IMR-90 (cell line): ENCODE measurements at regions not wholly inside any gene's neighbourhood (a gene's known extent, or its start where the extent isn't known, plus 50 kb on each side); places are given as distances from the start of the nearest gene placed in this dataset.

Experiments
- ATAC-seq: fragments of 200-7000 bp; cut with Tn5 transposase; 2 replicates; pipeline ENCODE4 v1.9.1; 2020; ENCODE audit warnings: low read depth, mild to moderate bottlenecking, moderate library complexity
- BruUV-seq: library from RNA; stranded (reverse); fragments of 400-500 nt; replicated peaks from 2 replicates; lab custom pipeline; 2021; lab: Mats Ljungman, UMichigan
- CTCF ChIA-PET: fragments of 300-600 bp; formaldehyde crosslinking; extraction: SDS; loops from one replicate; lab custom pipeline; 2021; ENCODE audit warnings: antibody characterized with exemption; lab: Yijun Ruan, JAX
- POLR2A ChIA-PET: fragments of 300-600 bp; sonication (Branson Sonifier 250); formaldehyde crosslinking; loops from one replicate; lab custom pipeline; 2022; ENCODE audit warnings: antibody characterized with exemption; ENCODE audit not compliant: unreplicated experiment; lab: Charles Lee
- DNase-seq: peaks from one replicate; pipeline ENCODE4 v3.0.0; 2013
- H2AFZ ChIP-seq: replicated peaks from 2 replicates; pipeline ENCODE3; 2013; ENCODE audit warnings: low read length, mild to moderate bottlenecking; ENCODE audit not compliant: poor library complexity
- H2AK5ac ChIP-seq: 2 replicates; pipeline ENCODE4 v1.6.1; 2013; ENCODE audit warnings: low read depth, low read length, inconsistent platforms
- H2AK9ac ChIP-seq: replicated peaks from 2 replicates; pipeline ENCODE3; 2013; ENCODE audit warnings: mild to moderate bottlenecking, low read depth, low read length, moderate library complexity; ENCODE audit not compliant: poor library complexity
- H2BK120ac ChIP-seq: 2 replicates; pipeline ENCODE4 v1.6.1; 2013; ENCODE audit warnings: low read depth, low read length, inconsistent platforms
- H2BK15ac ChIP-seq: 3 replicates; pipeline ENCODE4 v1.6.1; 2013; ENCODE audit warnings: low read depth, low read length, inconsistent platforms
- H2BK20ac ChIP-seq: 2 replicates; pipeline ENCODE4 v1.6.1; 2013; ENCODE audit warnings: low read depth, mild to moderate bottlenecking, inconsistent platforms, low read length, moderate library complexity
- H2BK5ac ChIP-seq: 2 replicates; pipeline ENCODE4 v1.6.1; 2013; ENCODE audit warnings: mild to moderate bottlenecking, low read depth, low read length, inconsistent platforms; ENCODE audit not compliant: poor library complexity, severe bottlenecking
- H3K14ac ChIP-seq: replicated peaks from 2 replicates; pipeline ENCODE4 v1.6.1; 2013; ENCODE audit warnings: low read depth, low read length, inconsistent platforms
- H3K18ac ChIP-seq: 2 replicates; pipeline ENCODE4 v1.6.1; 2013; ENCODE audit warnings: low read depth, low read length, control low read depth
- H3K23ac ChIP-seq: 2 replicates; pipeline ENCODE4 v1.6.1; 2013; ENCODE audit warnings: low read depth, low read length, inconsistent platforms
- H3K27ac ChIP-seq: 2 replicates; pipeline ENCODE4 v1.5.1; 2013; ENCODE audit warnings: mild to moderate bottlenecking, control low read depth, low read length; ENCODE audit not compliant: insufficient read depth
- H3K27me3 ChIP-seq: 2 replicates; pipeline ENCODE4 v1.6.1; 2013; ENCODE audit warnings: low read length; ENCODE audit not compliant: control insufficient read depth, insufficient read depth
- H3K36me3 ChIP-seq: 2 replicates; pipeline ENCODE4 v1.6.1; 2013; ENCODE audit warnings: low read length, mixed read lengths; ENCODE audit not compliant: control insufficient read depth, insufficient read depth
- H3K4ac ChIP-seq: 2 replicates; pipeline ENCODE4 v1.6.1; 2013; ENCODE audit warnings: low read depth, low read length, inconsistent platforms
- H3K4me1 ChIP-seq: 2 replicates; pipeline ENCODE4 v1.6.1; 2013; ENCODE audit warnings: low read length, mixed read lengths; ENCODE audit not compliant: control insufficient read depth, insufficient read depth
- H3K4me2 ChIP-seq: 2 replicates; pipeline ENCODE4 v1.6.1; 2013; ENCODE audit warnings: low read depth, mild to moderate bottlenecking, control low read depth, low read length, moderate library complexity
- H3K4me3 ChIP-seq: 2 replicates; pipeline ENCODE4 v1.5.1; 2013; ENCODE audit warnings: low read depth, mild to moderate bottlenecking, control low read depth, low read length, moderate library complexity; ENCODE audit not compliant: insufficient read depth
- H3K56ac ChIP-seq: 2 replicates; pipeline ENCODE4 v1.6.1; 2013; ENCODE audit warnings: low read length, inconsistent platforms; ENCODE audit not compliant: insufficient read depth; ENCODE audit errors: extremely low read depth
- H3K79me1 ChIP-seq, 2 experiments: 2 replicates each; pipeline ENCODE4 v1.6.1; 2013; ENCODE audit warnings: low read length in 2 of 2, inconsistent platforms in 1 of 2, low read depth in 1 of 2
- H3K9ac ChIP-seq: 2 replicates; pipeline ENCODE4 v1.6.1; 2013; ENCODE audit warnings: low read depth, low read length, control low read depth
- H3K9me1 ChIP-seq: 2 replicates; pipeline ENCODE4 v1.6.1; 2013; ENCODE audit warnings: low read length, inconsistent platforms; ENCODE audit not compliant: insufficient read depth
- H3K9me3 ChIP-seq: 2 replicates; pipeline ENCODE4 v1.6.1; 2013; ENCODE audit warnings: low read length; ENCODE audit not compliant: control insufficient read depth, insufficient read depth
- H4K20me1 ChIP-seq: 2 replicates; pipeline ENCODE4 v1.6.1; 2013; ENCODE audit warnings: low read length, inconsistent platforms; ENCODE audit not compliant: insufficient read depth
- H4K5ac ChIP-seq: 2 replicates; pipeline ENCODE4 v1.6.1; 2013; ENCODE audit warnings: mild to moderate bottlenecking, low read depth, low read length, control low read depth
- H4K8ac ChIP-seq, 2 experiments: 2 replicates each; pipeline ENCODE4 v1.6.1; 2013; ENCODE audit warnings: low read depth in 2 of 2, low read length in 2 of 2, control low read depth in 1 of 2, inconsistent platforms in 1 of 2
- H4K91ac ChIP-seq: 2 replicates; pipeline ENCODE4 v1.6.1; 2013; ENCODE audit warnings: low read depth, low read length, inconsistent platforms; ENCODE audit not compliant: insufficient read depth
- BHLHE40 ChIP-seq: fragments of 150-350 bp; IDR thresholded peaks from 2 replicates; pipeline ENCODE4 v1.6.1; 2016; ENCODE audit warnings: mild to moderate bottlenecking, low read depth, low read length
- CEBPB ChIP-seq: IDR thresholded peaks from 2 replicates; pipeline ENCODE4 v1.6.1; 2012; ENCODE audit warnings: low read depth, low read length, improper control_type of control experiment
- NFE2L2 ChIP-seq: fragments of 150-350 bp; IDR thresholded peaks from 2 replicates; pipeline ENCODE4 v1.6.1; 2016; ENCODE audit warnings: low read depth, mild to moderate bottlenecking, low read length
- RFX5 ChIP-seq: IDR thresholded peaks from 2 replicates; pipeline ENCODE4 v1.8.0; 2012; ENCODE audit warnings: low read depth, mild to moderate bottlenecking, low read length, moderate library complexity
- SMC3 ChIP-seq: fragments of 150-350 bp; IDR thresholded peaks from 2 replicates; pipeline ENCODE4 v1.6.1; 2016; ENCODE audit warnings: low read depth, mild to moderate bottlenecking, antibody characterized with exemption, low read length, moderate library complexity
- WGBS, 2 experiments: methylation state at CpG; one replicate each; pipeline versions ENCODE4 v1.1.5 to v1.1.7; 2013; ENCODE audit warnings: missing lambda C conversion rate in 2 of 2; ENCODE audit not compliant: insufficient read length in 1 of 2; ENCODE audit errors: extremely low coverage in 2 of 2; 5-methylcytosine and 5-hydroxymethylcytosine counted together
- dilution Hi-C: fragments of 300-500 bp; cut with HindIII; formaldehyde crosslinking; loops from one replicate; pipeline ENCODE4 v1.14.3; 2018; ENCODE audit warnings: low sequenced_read_pairs; ENCODE audit not compliant: unreplicated experiment
- in situ Hi-C: fragments of 300-500 bp; cut with MboI; formaldehyde crosslinking; loops from 3 replicates; pipeline ENCODE4 v1.14.3; 2019; ENCODE audit warnings: low sequenced_read_pairs, inconsistent platforms, mixed read lengths
- intact Hi-C: fragments of 100-400 bp; cut with micrococcal nuclease; formaldehyde crosslinking; loops from 2 replicates; pipeline ENCODE4 v1.10.0; 2022
- TF ChIP-seq, protein P1 (sequence below): conservative IDR thresholded peaks from 2 replicates; pipeline ENCODE4 v1.5.1; 2012; ENCODE audit warnings: mild to moderate bottlenecking, low read depth, low read length, improper control_type of control experiment

DNA sequence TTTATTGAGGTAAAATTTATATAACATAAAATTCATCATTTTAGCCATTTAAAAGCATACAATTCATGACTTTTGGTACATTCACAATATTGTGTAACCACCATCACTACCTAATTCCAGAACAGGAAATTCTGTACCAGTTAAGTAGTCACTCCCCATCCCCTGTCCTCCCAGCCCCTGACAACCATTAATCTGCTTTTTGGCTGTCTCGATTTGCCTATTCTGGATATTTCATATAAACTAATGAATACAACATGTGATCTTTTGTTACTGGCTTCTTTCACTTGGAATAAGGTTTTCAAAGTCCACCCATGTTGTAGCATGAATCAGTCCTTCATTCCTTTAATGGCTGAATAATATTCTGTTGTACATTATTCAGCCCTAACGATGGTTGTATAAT is 115.6 kb upstream of the KLF14 start:
- Histone ChIP-seq H3K27me3 (no peaks in the 10 kb centered on the region), H4K91ac (no peak overlapping the region), H2AK5ac (no peak overlapping the region), H3K4ac (no peak overlapping the region), H3K23ac (no peak overlapping the region), H2AK9ac (no peak overlapping the region), H2BK20ac (no peak overlapping the region), H3K79me1 (peaks cover 3 to 35% of the 10 kb centered on the region in 2 experiments; a peak in 3 of 4 replicates), H3K4me2 (no peak overlapping the region), H3K9me3 (no peaks in the 10 kb centered on the region), H3K27ac (no peak overlapping the region), H3K4me1 (peaks cover 8% of the 10 kb centered on the region), H2BK5ac (no peak overlapping the region), H3K14ac (no peak overlapping the region), H3K18ac (no peak overlapping the region), H4K5ac (no peak overlapping the region), H4K8ac (no peak overlapping the region), H3K9me1 (peaks cover 14% of the 10 kb centered on the region), H3K56ac (no peak overlapping the region), H2BK120ac (peak overlapping the region; percentile 12; the same call in 1 of the 2 replicates), H2AFZ (no peak overlapping the region), H4K20me1 (no peaks in the 10 kb centered on the region), H3K36me3 (peaks cover 3% of the 10 kb centered on the region; the same call in 1 of the 2 replicates), H2BK15ac (no peak overlapping the region), H3K4me3 (no peak overlapping the region), H3K9ac (no peak overlapping the region)
- no peak for ATAC-seq
- ChIA-PET CTCF (no interaction called here), POLR2A (no interaction called here)
- no peak for DNase-seq
- WGBS, 2 experiments = no CpG with 5 or more reads among the region's 2 CpGs
- BruUV-seq = no TSS peak
- in situ Hi-C loops = no loop called here
- dilution Hi-C loops = no loop called here
- intact Hi-C loops = no loop called here
- no peak for TF ChIP-seq CEBPB
- TF ChIP-seq, protein P1, sequence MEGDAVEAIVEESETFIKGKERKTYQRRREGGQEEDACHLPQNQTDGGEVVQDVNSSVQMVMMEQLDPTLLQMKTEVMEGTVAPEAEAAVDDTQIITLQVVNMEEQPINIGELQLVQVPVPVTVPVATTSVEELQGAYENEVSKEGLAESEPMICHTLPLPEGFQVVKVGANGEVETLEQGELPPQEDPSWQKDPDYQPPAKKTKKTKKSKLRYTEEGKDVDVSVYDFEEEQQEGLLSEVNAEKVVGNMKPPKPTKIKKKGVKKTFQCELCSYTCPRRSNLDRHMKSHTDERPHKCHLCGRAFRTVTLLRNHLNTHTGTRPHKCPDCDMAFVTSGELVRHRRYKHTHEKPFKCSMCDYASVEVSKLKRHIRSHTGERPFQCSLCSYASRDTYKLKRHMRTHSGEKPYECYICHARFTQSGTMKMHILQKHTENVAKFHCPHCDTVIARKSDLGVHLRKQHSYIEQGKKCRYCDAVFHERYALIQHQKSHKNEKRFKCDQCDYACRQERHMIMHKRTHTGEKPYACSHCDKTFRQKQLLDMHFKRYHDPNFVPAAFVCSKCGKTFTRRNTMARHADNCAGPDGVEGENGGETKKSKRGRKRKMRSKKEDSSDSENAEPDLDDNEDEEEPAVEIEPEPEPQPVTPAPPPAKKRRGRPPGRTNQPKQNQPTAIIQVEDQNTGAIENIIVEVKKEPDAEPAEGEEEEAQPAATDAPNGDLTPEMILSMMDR = no peak
- TF ChIP-seq NFE2L2 = no peak
- no peak for TF ChIP-seq SMC3
- no peak for TF ChIP-seq RFX5
- no peak for TF ChIP-seq BHLHE40
